Left lobe of liver (tissue), 2 donors: ENCODE measurements at regions not wholly inside any gene's neighbourhood (a gene's known extent, or its start where the extent isn't known, plus 50 kb on each side); places are given as distances from the start of the nearest gene placed in this dataset.
"Not testable (repeated sequence)": the region's sequence is repeated elsewhere in the genome, so short reads cannot be mapped to it uniquely, and the experiment has no call there.

Experiments used
- ATAC-seq: fragments of 200-7000 bp; cut with Tn5 transposase; one replicate; pipeline ENCODE4 v1.9.1; 2020; ENCODE audit warnings: mild to moderate bottlenecking, moderate library complexity
- DNase-seq: peaks from one replicate; pipeline ENCODE4 v3.0.0-alpha.2; 2020; ENCODE audit warnings: low spot score
- donor health status: DM: no; HTN: no; CAD: no; lungs with moderate emphysema.
- donor health status: DM: no; HTN: yes; CAD: no.

- DNase-seq = no peak
- ATAC-seq = peak; percentile 18
Measured at GRCh38 chr14:61602003-61602732, 93.1 kb upstream of the HIF1A start.

GRCh38 chr14:61602733-61603077, 92.6 kb upstream of the HIF1A start:
- DNase-seq (no peak), ATAC-seq (no peak)

- no peak for DNase-seq
- peak; percentile 57 for ATAC-seq
Measured at GRCh38 chr14:61603736-61604135, 91.6 kb upstream of the HIF1A start.

- no peak for ATAC-seq
- DNase-seq = no peak
Measured at GRCh38 chr14:61607570-61608244, 87.6 kb upstream of the HIF1A start.

- DNase-seq (peak; percentile 52), ATAC-seq (peak; percentile 93)
Measured at GRCh38 chr14:61608245-61609165, 86.8 kb upstream of the HIF1A start.

GRCh38 chr14:61609191-61609843, 86.0 kb upstream of the HIF1A start:
- DNase-seq (no peak), ATAC-seq (peak; percentile 29)

GRCh38 chr14:61609884-61610283, 85.4 kb upstream of the HIF1A start:
- ATAC-seq = no peak
- no peak for DNase-seq

GRCh38 chr14:61610900-61611299, 84.4 kb upstream of the HIF1A start:
- no peak for ATAC-seq
- no peak for DNase-seq

- ATAC-seq (no peak), DNase-seq (no peak)
Measured at GRCh38 chr14:61611880-61612630, 83.3 kb upstream of the HIF1A start.

GRCh38 chr14:61613006-61613405, 82.3 kb upstream of the HIF1A start:
- not testable (repeated sequence) for DNase-seq, ATAC-seq

GRCh38 chr14:61614693-61615092, 80.6 kb upstream of the HIF1A start:
- DNase-seq (no peak), ATAC-seq (no peak)

GRCh38 chr14:61615743-61616523, 79.4 kb upstream of the HIF1A start:
- DNase-seq = no peak
- peak; percentile 58 for ATAC-seq

- DNase-seq (no peak), ATAC-seq (no peak)
Measured at GRCh38 chr14:61616524-61617185, 78.7 kb upstream of the HIF1A start.

- no peak for ATAC-seq
Measured at GRCh38 chr14:61618448-61618847, 76.9 kb upstream of the HIF1A start.

GRCh38 chr14:61619494-61619893, 75.8 kb upstream of the HIF1A start:
- ATAC-seq (no peak), DNase-seq (no peak)

More at GRCh38 chr14:61618448-61618847, 76.9 kb upstream of the HIF1A start:
- DNase-seq = no peak

- DNase-seq = no peak
- no peak for ATAC-seq
Measured at GRCh38 chr14:61620130-61620946, 75.0 kb upstream of the HIF1A start.

- DNase-seq = no peak
- no peak for ATAC-seq
Measured at GRCh38 chr14:61621444-61621843, 73.9 kb upstream of the HIF1A start.

GRCh38 chr14:61622051-61622450, 73.3 kb upstream of the HIF1A start:
- ATAC-seq = no peak
- no peak for DNase-seq
